Endothelial cell of hepatic sinusoid (primary cell): ENCODE measurements at regions not wholly inside any gene's neighbourhood (a gene's known extent, or its start where the extent isn't known, plus 50 kb on each side); places are given as distances from the start of the nearest gene placed in this dataset.
"Not testable (repeated sequence)": the region's sequence is repeated elsewhere in the genome, so short reads cannot be mapped to it uniquely, and the experiment has no call there.

Source experiments
- in situ Hi-C: cut with HindIII; loops from 2 replicates; pipeline ENCODE4 v1.10.0; 2017; ENCODE audit warnings: low sequenced_read_pairs

DNA sequence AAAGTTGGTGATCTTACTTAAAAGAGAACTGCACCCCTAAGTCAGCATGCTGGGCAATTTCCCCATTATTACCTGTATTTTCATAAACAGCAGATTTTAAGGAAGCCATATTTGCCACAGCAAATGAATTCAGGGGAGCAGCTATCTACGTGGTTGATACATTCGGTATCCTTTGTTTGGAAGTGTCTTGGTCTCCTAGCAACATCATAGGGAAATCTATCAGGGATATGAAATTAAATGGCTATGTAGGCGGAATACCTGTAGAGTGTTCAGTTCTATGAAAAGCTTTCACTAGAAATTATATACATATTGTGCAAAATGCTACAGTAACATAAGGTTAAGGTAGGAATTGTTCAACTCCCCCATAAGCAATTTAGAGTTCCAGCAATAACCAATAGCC, 157.2 kb upstream of the EMCN start:
- in situ Hi-C loops = no loop called here

GRCh38 chr4:100657187-100657586, 139.4 kb upstream of the EMCN start:
- in situ Hi-C loops = no loop called here

- in situ Hi-C loops = no loop called here
These were observed 133.8 kb upstream of the EMCN start for GRCh38 chr4:100651499-100652175.

- in situ Hi-C loops = no loop called here
These were observed 131.6 kb upstream of the EMCN start for GRCh38 chr4:100649417-100649816.

GRCh38 chr4:100644150-100644549, 126.3 kb upstream of the EMCN start:
- in situ Hi-C loops = no loop called here

GRCh38 chr4:100641336-100641735, 123.5 kb upstream of the EMCN start:
- in situ Hi-C loops = no loop called here

DNA sequence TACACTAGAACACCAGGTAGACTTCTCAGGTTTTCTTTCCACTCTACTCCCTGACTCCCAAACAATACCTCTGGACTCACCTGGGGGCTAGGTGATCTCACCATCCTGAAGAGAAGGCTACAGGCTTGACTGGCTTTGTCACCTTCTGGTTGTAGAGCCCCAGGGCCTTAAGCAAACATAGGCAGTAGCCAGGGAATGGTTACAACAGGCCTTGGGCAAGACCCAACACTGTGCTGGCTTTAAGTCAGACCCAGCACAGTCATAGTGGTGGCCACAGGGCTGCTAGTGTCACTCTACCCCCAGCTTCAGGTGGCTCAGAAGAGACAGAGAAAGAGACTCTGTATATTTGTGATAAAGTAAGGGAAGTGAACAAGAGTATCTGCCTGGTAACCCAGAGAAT, 118.1 kb upstream of the EMCN start:
- in situ Hi-C loops = no loop called here

- in situ Hi-C loops = no loop called here
These were observed 115.4 kb upstream of the EMCN start for GRCh38 chr4:100633269-100633668.

GRCh38 chr4:100632163-100632562, 114.3 kb upstream of the EMCN start:
- in situ Hi-C loops = no loop called here

GRCh38 chr4:100631281-100631968, 113.6 kb upstream of the EMCN start:
- in situ Hi-C loops = no loop called here

- in situ Hi-C loops = no loop called here
These were observed 112.5 kb upstream of the EMCN start for GRCh38 chr4:100630341-100630740.

DNA sequence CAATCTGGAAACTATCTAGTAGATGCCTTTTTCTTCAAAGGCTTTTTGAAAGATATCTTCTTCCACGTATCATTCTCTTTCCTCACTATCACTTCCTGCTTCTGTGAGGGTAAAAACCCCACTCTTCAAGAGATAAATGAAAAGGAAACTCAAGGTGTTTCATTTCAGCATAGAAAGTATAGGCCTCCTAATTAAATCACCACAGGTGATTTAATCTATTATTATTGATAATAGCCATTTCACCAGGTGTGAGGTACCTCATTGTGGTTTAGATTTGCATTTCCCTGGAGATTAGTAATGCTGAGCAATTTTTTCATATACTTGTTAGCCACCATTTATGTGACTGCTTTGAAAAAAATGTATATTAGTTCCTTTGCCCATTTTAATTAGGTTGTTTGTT, 92.0 kb upstream of the EMCN start:
- in situ Hi-C loops = loop anchor here (5.0 kb wide), 1 partner anchor 52 kb away; no protein-coding TSS in a partner anchor

DNA sequence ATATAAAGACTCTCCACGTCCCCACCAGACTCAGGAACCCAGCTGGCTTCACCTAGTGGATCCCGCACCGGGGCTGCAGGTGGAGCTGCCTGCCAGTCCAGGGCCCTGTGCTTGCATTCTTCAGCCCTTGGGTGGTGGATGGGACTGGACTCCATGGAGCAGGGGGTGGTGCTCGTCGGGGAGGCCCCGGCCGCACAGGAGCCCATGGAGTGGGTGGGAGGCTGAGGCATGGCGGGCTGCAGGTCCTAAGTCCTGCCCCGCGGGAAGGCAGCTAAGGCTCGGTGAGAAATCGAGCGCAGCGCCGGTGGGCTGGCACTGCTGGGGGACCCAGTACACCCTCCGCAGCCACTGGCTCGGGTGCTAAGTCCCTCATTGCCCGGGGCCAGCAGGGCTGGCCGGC, 90.8 kb upstream of the EMCN start:
- in situ Hi-C loops = not testable (repeated sequence)

DNA sequence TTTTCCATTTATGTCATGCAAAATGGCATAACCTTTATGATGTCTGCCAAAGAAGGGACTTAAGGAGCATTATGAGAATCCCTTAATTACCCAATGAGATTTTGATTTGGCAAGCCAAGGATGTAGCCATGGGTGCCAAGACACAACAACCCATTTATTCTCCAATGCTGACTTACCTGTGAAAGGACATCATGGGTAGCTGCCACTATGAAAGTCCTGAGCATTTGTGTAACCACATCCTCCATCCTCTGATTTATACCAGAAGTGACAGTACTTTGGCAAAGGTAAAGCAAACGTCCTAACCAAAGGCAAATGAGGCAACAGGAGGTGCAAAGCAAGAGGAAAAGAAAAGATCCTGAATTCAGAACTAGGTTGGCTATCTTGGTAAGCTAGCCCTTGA, 87.3 kb upstream of the EMCN start:
- in situ Hi-C loops = no loop called here

- in situ Hi-C loops = no loop called here
These were observed 76.1 kb upstream of the EMCN start for GRCh38 chr4:100593935-100594334.

DNA sequence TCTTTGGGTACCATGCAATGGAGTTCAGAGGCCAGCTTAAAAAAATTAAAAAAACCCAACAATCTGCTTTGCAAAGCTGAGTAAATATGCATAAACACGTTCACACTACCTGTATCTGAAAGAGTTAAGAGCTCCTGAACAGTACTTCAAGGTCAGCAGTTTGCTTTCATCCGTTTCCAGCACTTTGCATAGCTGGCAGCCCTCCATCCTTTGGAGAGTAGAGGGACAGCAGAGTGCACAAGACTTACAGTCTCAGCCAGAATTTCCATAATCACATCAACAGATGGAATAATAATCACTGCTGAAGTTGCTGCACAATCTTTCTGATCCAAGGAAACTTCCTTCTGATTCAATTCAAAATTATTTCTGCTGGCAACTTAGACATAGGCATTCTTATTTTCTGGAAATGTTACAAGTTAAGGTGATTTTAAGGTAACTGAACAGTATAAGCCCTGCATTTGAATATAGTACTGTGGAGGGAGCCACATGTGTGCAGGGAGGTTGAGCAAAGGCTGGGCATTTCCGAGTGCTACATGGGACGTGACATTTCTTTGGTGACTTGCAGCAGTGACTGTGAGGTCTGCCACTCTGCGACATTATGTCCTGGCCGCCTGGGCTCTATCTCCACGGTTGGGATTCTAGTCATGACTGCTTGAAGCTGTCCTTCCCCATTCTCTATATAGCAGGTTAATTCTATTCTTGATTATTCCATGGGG, 73.5 kb upstream of the EMCN start:
- in situ Hi-C loops = no loop called here

DNA sequence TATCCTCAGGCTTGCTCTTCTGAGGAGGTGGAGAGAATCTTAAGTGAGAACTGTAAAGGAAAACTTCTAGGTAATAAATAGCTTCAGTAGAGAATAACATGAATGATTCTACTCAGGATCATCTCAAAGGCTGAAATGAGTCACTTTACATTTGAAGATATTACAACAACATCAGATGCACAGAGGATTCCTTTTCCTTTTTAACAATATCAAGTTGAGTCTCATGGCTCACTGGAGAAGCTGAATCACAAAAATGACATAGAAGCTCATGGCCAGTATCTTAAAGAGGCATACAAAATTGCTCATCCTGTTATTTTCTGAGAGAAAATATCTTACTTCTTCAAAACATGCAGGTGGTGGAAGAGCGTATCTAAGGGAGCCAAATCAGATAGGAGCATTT, 72.5 kb upstream of the EMCN start:
- in situ Hi-C loops = no loop called here

DNA sequence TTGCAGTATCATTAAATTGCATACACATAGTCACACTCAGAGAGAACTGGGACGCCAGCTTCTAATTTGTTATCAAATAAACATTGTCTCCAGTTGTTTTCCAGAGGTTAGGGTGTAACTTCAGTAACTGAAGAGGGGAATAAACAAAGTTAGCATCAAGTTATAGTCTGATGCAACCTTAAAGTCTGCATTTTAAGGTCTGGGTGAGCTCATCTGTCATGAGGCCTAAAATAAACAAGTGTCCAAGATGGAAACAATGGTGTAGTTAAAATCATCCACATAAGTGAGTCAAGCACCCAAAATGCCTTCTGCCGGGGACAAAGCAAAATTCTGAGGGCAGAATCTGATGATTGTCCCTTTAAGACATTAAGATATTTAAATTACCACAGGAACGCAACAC, 70.3 kb upstream of the EMCN start:
- in situ Hi-C loops = no loop called here

DNA sequence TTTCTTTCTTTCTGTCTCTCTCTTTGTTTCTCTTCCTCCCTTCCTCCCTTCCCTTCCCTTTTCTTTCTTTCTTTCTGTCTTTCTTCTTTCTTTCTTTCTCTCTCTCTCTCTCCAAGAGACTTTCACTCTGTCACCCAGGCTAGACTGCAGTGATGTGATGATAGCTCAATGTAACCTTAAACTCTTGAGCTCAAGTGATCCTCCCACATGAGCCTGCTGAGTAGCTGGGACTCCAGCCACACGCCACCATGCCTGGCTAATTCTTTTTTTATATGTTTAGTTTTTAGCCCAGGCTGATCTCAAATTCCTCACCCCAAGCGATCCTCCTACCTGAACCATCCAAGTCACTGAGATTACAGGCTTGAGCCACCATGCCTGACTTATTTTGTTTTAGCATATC, 64.3 kb upstream of the EMCN start:
- in situ Hi-C loops = no loop called here

DNA sequence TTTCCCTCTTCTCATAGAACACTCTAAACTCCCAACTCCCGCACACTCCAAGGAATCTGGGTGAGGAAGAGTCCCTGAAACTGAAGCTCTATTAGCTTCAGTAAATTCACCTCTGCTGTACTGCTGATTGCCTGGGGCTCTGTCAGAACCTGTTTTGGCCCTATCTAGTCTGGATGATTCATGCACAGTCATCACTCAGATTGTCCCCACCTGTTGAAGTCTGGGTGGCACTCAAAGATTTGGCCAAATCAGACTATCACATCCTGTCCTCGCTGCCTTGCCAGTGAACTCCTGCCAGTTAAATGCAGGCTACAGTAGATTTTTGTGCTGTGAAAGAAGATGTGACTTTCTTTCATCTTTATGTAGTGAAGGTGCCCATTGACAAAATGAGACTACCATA, 63.5 kb upstream of the EMCN start:
- in situ Hi-C loops = no loop called here

- in situ Hi-C loops = no loop called here
These were observed 58.7 kb upstream of the EMCN start for GRCh38 chr4:100576570-100576969.

- in situ Hi-C loops = no loop called here
These were observed 56.8 kb upstream of the EMCN start for GRCh38 chr4:100574607-100575006.
